ENCODE measurements at regions not wholly inside any gene's neighbourhood (a gene's known extent, or its start where the extent isn't known, plus 50 kb on each side); places are given as distances from the start of the nearest gene placed in this dataset.

DNA sequence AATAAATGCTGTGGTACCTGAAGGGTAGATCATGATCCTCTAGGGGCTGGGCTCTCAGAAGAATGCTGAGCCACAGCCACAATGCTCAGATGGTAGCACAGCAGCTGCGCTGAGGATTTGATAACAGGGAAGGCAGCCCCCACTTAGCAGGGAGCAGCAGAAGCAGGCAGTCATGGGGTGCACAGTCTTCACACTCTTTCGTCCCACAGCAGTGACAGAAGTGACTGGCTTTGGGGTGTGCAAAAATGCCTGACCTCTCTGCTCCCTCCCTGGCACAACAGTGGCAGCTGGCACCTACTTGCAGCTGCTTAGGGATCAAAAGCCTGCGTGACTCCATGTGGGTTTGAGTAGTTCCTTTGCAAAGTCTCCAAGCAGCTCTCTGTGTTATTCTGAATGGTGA, 1349.8 kb upstream of the RAG2 start (continued):
- TF ChIP-seq NR3C1 (CRISPR knock-in tag; conservative IDR thresholded peaks at IDR 0.05; ENCODE audit: low read depth) (no peak), ZNF671 (CRISPR knock-in tag; IDR thresholded peaks at IDR 0.05) (no peak), TP53 (CRISPR knock-in tag; IDR thresholded peaks at IDR 0.05) (no peak), ZNF416 (CRISPR knock-in tag; IDR thresholded peaks at IDR 0.05) (no peak), ETV6 (CRISPR knock-in tag; IDR thresholded peaks at IDR 0.05) (no peak), JUN (CRISPR knock-in tag; IDR thresholded peaks at IDR 0.05) (no peak)
- TF ChIP-seq, protein P1, sequence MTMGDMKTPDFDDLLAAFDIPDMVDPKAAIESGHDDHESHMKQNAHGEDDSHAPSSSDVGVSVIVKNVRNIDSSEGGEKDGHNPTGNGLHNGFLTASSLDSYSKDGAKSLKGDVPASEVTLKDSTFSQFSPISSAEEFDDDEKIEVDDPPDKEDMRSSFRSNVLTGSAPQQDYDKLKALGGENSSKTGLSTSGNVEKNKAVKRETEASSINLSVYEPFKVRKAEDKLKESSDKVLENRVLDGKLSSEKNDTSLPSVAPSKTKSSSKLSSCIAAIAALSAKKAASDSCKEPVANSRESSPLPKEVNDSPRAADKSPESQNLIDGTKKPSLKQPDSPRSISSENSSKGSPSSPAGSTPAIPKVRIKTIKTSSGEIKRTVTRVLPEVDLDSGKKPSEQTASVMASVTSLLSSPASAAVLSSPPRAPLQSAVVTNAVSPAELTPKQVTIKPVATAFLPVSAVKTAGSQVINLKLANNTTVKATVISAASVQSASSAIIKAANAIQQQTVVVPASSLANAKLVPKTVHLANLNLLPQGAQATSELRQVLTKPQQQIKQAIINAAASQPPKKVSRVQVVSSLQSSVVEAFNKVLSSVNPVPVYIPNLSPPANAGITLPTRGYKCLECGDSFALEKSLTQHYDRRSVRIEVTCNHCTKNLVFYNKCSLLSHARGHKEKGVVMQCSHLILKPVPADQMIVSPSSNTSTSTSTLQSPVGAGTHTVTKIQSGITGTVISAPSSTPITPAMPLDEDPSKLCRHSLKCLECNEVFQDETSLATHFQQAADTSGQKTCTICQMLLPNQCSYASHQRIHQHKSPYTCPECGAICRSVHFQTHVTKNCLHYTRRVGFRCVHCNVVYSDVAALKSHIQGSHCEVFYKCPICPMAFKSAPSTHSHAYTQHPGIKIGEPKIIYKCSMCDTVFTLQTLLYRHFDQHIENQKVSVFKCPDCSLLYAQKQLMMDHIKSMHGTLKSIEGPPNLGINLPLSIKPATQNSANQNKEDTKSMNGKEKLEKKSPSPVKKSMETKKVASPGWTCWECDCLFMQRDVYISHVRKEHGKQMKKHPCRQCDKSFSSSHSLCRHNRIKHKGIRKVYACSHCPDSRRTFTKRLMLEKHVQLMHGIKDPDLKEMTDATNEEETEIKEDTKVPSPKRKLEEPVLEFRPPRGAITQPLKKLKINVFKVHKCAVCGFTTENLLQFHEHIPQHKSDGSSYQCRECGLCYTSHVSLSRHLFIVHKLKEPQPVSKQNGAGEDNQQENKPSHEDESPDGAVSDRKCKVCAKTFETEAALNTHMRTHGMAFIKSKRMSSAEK (CRISPR knock-in tag; IDR thresholded peaks at IDR 0.05; ENCODE audit: borderline replicate concordance) = no peak

GRCh38 chr11:37946155-37946766, 1348.2 kb upstream of the RAG2 start:
- H3K9me3 Mint-ChIP-seq = peaks cover 77% of the 10 kb centered on the region
- CTCF ChIA-PET = interaction anchor here (1.0 to 1.2 kb wide), 3 partner anchors 8 to 846 kb away, joined by 3 to 4 read pairs (median 3); no protein-coding TSS in a partner anchor
- DNase-seq (ENCODE audit: low spot score) = peak; percentile 24
- TF ChIP-seq CTCF (IDR thresholded peaks at IDR 0.05) = peak; percentile 42; the same call in 1 of the 2 replicates
- TF ChIP-seq, protein P2, sequence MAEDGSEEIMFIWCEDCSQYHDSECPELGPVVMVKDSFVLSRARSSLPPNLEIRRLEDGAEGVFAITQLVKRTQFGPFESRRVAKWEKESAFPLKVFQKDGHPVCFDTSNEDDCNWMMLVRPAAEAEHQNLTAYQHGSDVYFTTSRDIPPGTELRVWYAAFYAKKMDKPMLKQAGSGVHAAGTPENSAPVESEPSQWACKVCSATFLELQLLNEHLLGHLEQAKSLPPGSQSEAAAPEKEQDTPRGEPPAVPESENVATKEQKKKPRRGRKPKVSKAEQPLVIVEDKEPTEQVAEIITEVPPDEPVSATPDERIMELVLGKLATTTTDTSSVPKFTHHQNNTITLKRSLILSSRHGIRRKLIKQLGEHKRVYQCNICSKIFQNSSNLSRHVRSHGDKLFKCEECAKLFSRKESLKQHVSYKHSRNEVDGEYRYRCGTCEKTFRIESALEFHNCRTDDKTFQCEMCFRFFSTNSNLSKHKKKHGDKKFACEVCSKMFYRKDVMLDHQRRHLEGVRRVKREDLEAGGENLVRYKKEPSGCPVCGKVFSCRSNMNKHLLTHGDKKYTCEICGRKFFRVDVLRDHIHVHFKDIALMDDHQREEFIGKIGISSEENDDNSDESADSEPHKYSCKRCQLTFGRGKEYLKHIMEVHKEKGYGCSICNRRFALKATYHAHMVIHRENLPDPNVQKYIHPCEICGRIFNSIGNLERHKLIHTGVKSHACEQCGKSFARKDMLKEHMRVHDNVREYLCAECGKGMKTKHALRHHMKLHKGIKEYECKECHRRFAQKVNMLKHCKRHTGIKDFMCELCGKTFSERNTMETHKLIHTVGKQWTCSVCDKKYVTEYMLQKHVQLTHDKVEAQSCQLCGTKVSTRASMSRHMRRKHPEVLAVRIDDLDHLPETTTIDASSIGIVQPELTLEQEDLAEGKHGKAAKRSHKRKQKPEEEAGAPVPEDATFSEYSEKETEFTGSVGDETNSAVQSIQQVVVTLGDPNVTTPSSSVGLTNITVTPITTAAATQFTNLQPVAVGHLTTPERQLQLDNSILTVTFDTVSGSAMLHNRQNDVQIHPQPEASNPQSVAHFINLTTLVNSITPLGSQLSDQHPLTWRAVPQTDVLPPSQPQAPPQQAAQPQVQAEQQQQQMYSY (CRISPR knock-in tag; IDR thresholded peaks at IDR 0.05) = no peak
- H3K4me1 Mint-ChIP-seq = no peaks in the 10 kb centered on the region
- no peak overlapping the region for H3K27ac Mint-ChIP-seq
- ATAC-seq = peak; percentile 69
- peaks cover 48% of the 10 kb centered on the region for H3K36me3 Mint-ChIP-seq
- POLR2A ChIA-PET = no interaction called here
- H3K4me3 Mint-ChIP-seq = no peak overlapping the region
- no peaks in the 10 kb centered on the region for H3K27me3 Mint-ChIP-seq (ENCODE audit: low read depth)

GRCh38 chr11:37942081-37942480, 1344.0 kb upstream of the RAG2 start:
- Mint-ChIP-seq H3K27me3 (ENCODE audit: low read depth) (no peaks in the 10 kb centered on the region), H3K36me3 (peaks cover 42% of the 10 kb centered on the region), H3K27ac (no peak overlapping the region), H3K4me3 (no peak overlapping the region), H3K9me3 (peaks cover 76% of the 10 kb centered on the region), H3K4me1 (no peaks in the 10 kb centered on the region)
- ATAC-seq = no peak
- TF ChIP-seq JAZF1 (CRISPR knock-in tag; IDR thresholded peaks at IDR 0.05) (no peak), HMGA2 (CRISPR knock-in tag; IDR thresholded peaks at IDR 0.05) (no peak), OVOL2 (CRISPR knock-in tag; IDR thresholded peaks at IDR 0.05; ENCODE audit: borderline replicate concordance) (no peak), SP1 (CRISPR knock-in tag; conservative IDR thresholded peaks at IDR 0.05) (no peak), FOXP1 (CRISPR knock-in tag; IDR thresholded peaks at IDR 0.05; ENCODE audit: borderline replicate concordance) (no peak)
- TF ChIP-seq, protein P1 (CRISPR knock-in tag; IDR thresholded peaks at IDR 0.05; ENCODE audit: borderline replicate concordance) = no peak
- ChIA-PET POLR2A (interaction anchor here (0.5 kb wide), 1 partner anchor 269 kb away, joined by 3 read pairs; no protein-coding TSS in a partner anchor), CTCF (no interaction called here)
- no peak for DNase-seq (ENCODE audit: low spot score)

Data from WTC11 (cell line).